AG04449 (cell line): ENCODE measurements at regions not wholly inside any gene's neighbourhood (a gene's known extent, or its start where the extent isn't known, plus 50 kb on each side); places are given as distances from the start of the nearest gene placed in this dataset.

Experiments
- CTCF ChIA-PET: fragments of 350-600 bp; formaldehyde crosslinking; extraction: SDS; loops from one replicate; lab custom pipeline; 2021; ENCODE audit warnings: antibody characterized with exemption; lab: Yijun Ruan, JAX
- POLR2A ChIA-PET: fragments of 400-600, 350-600 bp; formaldehyde crosslinking; extraction: SDS; loops from one replicate; lab custom pipeline; 2020; ENCODE audit warnings: antibody characterized with exemption, inconsistent platforms; lab: Yijun Ruan, JAX
- DNase-seq: peaks from one replicate; pipeline ENCODE4 v3.0.0-alpha.2; 2010; ENCODE audit warnings: low read depth, low spot score
- H3K4me3 ChIP-seq: 2 replicates; pipeline ENCODE4 v1.5.1; 2011; ENCODE audit warnings: low read depth, mild to moderate bottlenecking, control low read depth, low read length
- CTCF ChIP-seq: IDR thresholded peaks from one replicate; pipeline ENCODE4 v1.5.1; 2011; ENCODE audit warnings: mild to moderate bottlenecking, moderate library complexity, low read length, control low read depth, inconsistent platforms; ENCODE audit not compliant: insufficient read depth; ENCODE audit errors: missing control alignments

DNA sequence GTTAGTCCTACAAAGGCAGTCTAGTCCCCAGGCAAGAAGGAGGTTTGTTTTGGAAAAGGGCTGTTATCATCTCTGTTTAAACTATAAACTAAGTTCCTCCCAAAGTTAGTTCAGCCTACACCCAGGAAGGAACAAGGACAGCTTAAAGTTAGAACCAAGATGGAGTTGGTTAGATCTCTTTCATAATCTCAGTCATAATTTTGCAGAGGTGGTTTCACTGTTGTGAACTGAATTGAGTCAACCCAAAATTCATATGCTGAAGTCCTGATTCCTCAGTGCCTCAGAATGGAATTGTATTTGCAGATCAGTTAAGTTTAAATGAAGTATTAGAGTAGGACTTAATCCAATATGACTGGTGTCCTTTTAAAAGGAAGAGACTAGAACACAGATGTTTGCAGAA is 101.0 kb upstream of the C3orf80 start:
- H3K4me3 ChIP-seq: no peak overlapping the region
- no peak for DNase-seq
- no peak for TF ChIP-seq CTCF
- ChIA-PET POLR2A (no interaction called here), CTCF (no interaction called here)

GRCh38 chr3:160125258-160125657 is 100.0 kb upstream of the C3orf80 start:
- ChIA-PET CTCF (interaction anchor here (1.2 kb wide), 1 partner anchor 8 kb away, joined by 3 read pairs; no protein-coding TSS in a partner anchor), POLR2A (no interaction called here)
- no peak overlapping the region for H3K4me3 ChIP-seq
- no peak for TF ChIP-seq CTCF
- DNase-seq: no peak

GRCh38 chr3:160126051-160126450 is 99.2 kb upstream of the C3orf80 start:
- TF ChIP-seq CTCF: no peak
- ChIA-PET CTCF (interaction anchor here (0.6 to 1.2 kb wide), 3 partner anchors 8 to 289 kb away, joined by 3 read pairs; no protein-coding TSS in a partner anchor), POLR2A (no interaction called here)
- H3K4me3 ChIP-seq: no peak overlapping the region
- DNase-seq: no peak

- ChIA-PET CTCF (interaction anchor here (0.6 to 0.9 kb wide), 2 partner anchors 120 to 288 kb away, joined by 3 read pairs; no protein-coding TSS in a partner anchor), POLR2A (no interaction called here)
- H3K4me3 ChIP-seq: no peak overlapping the region
- no peak for TF ChIP-seq CTCF
- DNase-seq: no peak
These were observed 98.5 kb upstream of the C3orf80 start for GRCh38 chr3:160126761-160127160.

DNA sequence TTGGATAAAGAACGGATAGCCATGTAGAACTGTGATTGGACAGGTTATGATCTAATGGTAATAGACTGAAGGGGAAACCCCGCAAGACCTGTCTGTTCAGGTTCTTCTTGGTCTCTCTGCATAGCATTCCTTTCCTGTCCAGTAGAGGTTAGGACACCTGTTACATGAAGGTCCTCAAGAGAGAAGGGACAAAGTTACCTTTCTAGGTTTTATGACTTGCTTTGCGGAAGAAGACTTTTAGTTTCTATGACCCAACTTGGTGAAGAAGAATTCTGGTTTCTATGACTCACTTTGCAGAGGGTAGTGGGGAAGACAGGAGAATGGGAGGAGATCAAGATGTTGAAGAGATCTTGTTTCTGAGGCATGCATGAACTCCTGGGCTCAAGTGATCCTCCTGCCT is 97.9 kb upstream of the C3orf80 start:
- ChIA-PET POLR2A (no interaction called here), CTCF (interaction anchor here (1.1 kb wide), 1 partner anchor 287 kb away, joined by 3 read pairs; no protein-coding TSS in a partner anchor)
- no peak for DNase-seq
- no peak overlapping the region for H3K4me3 ChIP-seq
- no peak for TF ChIP-seq CTCF

GRCh38 chr3:160128056-160128455 is 97.2 kb upstream of the C3orf80 start:
- CTCF ChIA-PET: interaction anchor here (0.7 to 1.6 kb wide), 4 partner anchors 35 to 286 kb away, joined by 3 to 5 read pairs (median 3); no protein-coding TSS in a partner anchor
- no peak for DNase-seq
- no peak for TF ChIP-seq CTCF
- POLR2A ChIA-PET: no interaction called here
- no peak overlapping the region for H3K4me3 ChIP-seq
